A549 (cell line): ENCODE measurements at regions not wholly inside any gene's neighbourhood (a gene's known extent, or its start where the extent isn't known, plus 50 kb on each side); places are given as distances from the start of the nearest gene placed in this dataset.
A peak's percentile ranks its signal among the peaks of the same experiment; 100 is the strongest.

Source experiments
- ATAC-seq, 2 experiments: fragments of 200-7000 bp in 1 of 2; fragments of >200 bp in 1 of 2; cut with Nextera tagmentation in 1 of 2; cut with Tn5 transposase in 1 of 2; 3 replicates each; pipeline versions ENCODE4 v1.8.0 to v1.9.1; 2018 to 2020; ENCODE audit warnings: mild to moderate bottlenecking in 1 of 2, moderate library complexity in 1 of 2
- CTCF ChIA-PET: fragments of 300-600 bp; sonication (Branson Sonifier 250); formaldehyde crosslinking; extraction: SDS; loops from one replicate; lab custom pipeline; 2021; ENCODE audit warnings: antibody characterized with exemption, inconsistent platforms; lab: Yijun Ruan, JAX
- POLR2A ChIA-PET: fragments of 350-600 bp; formaldehyde crosslinking; extraction: SDS; loops from one replicate; lab custom pipeline; 2021; ENCODE audit warnings: antibody characterized with exemption, inconsistent platforms; lab: Yijun Ruan, JAX
- DNase-seq, 2 experiments: peaks; one replicate each; pipeline versions ENCODE4 v3.0.0 to v3.0.0-alpha.2; 2011 to 2016; ENCODE audit warnings: low read depth in 1 of 2, low spot score in 1 of 2
- FAIRE-seq: peaks from 2 replicates; lab custom pipeline; 2011; peaks lifted over from hg19 to GRCh38; lab: Jason Lieb, UNC
- H3K27ac ChIP-seq, 2 experiments: fragments of >200 bp; sonication (Bioruptor Twin); formaldehyde crosslinking; 3 replicates each; pipeline ENCODE4 v1.5.1; 2016 to 2017
- H3K4me1 ChIP-seq: fragments of >200 bp; sonication (Bioruptor Twin); formaldehyde crosslinking; 3 replicates; pipeline ENCODE4 v1.6.1; 2016
- H3K4me2 ChIP-seq: fragments of >200 bp; sonication (Bioruptor Twin); formaldehyde crosslinking; 3 replicates; pipeline ENCODE4 v1.6.1; 2016
- H3K4me3 ChIP-seq: fragments of >200 bp; sonication (Bioruptor Twin); formaldehyde crosslinking; 3 replicates; pipeline ENCODE4 v1.5.1; 2016
- H3K9me3 ChIP-seq: fragments of >200 bp; sonication (Bioruptor Twin); formaldehyde crosslinking; 3 replicates; pipeline ENCODE4 v1.6.1; 2016
- CEBPB ChIP-seq, 2 experiments: fragments of >200 bp in 1 of 2; sonication (Bioruptor Twin) in 1 of 2; formaldehyde crosslinking in 1 of 2; IDR thresholded peaks; 2 replicates each; pipeline ENCODE4 v1.6.1; 2012 to 2016
- CTCF ChIP-seq: fragments of >200 bp; sonication (Bioruptor Twin); formaldehyde crosslinking; IDR thresholded peaks from 3 replicates; pipeline ENCODE4 v1.5.1; 2016
- EHF ChIP-seq: fragments of 250-450 bp; sonication (Bioruptor Pico); IDR thresholded peaks from 2 replicates; pipeline ENCODE4 v1.5.0; 2020; ENCODE audit warnings: mild to moderate bottlenecking
- EHMT2 ChIP-seq: fragments of 200-600 bp; sonication (generic); IDR thresholded peaks from 2 replicates; pipeline ENCODE4 v1.6.1; 2016; ENCODE audit warnings: antibody characterized with exemption, low read depth, mild to moderate bottlenecking, moderate library complexity
- ESRRA ChIP-seq: fragments of 150-350 bp; IDR thresholded peaks from 2 replicates; pipeline ENCODE4 v1.6.1; 2014; ENCODE audit warnings: mild to moderate bottlenecking, low read length, borderline replicate concordance
- FOSB ChIP-seq: fragments of 250-450 bp; sonication (Bioruptor Pico); IDR thresholded peaks from 2 replicates; pipeline ENCODE4 v1.5.0; 2020; ENCODE audit warnings: mild to moderate bottlenecking, moderate library complexity
- FOSL2 ChIP-seq, 2 experiments: fragments of 450-650 bp in 1 of 2; fragments of >200 bp in 1 of 2; sonication (Bioruptor Twin) in 1 of 2; formaldehyde crosslinking; IDR thresholded peaks; 2 replicates each; pipeline versions ENCODE4 v1.5.0 to v1.6.1; 2016 to 2020; ENCODE audit warnings: mild to moderate bottlenecking in 1 of 2, moderate library complexity in 1 of 2
- FOXS1 ChIP-seq: fragments of 250-450 bp; sonication (Bioruptor Pico); IDR thresholded peaks from 2 replicates; pipeline ENCODE4 v1.5.0; 2020; ENCODE audit warnings: mild to moderate bottlenecking, moderate library complexity
- HDAC2 ChIP-seq: fragments of 200-600 bp; sonication (generic); IDR thresholded peaks from 2 replicates; pipeline ENCODE4 v1.6.1; 2016
- HOXA7 ChIP-seq: fragments of 250-450 bp; sonication (Bioruptor Pico); IDR thresholded peaks from 2 replicates; pipeline ENCODE4 v1.5.0; 2020; ENCODE audit warnings: mild to moderate bottlenecking, moderate library complexity
- HOXB13 ChIP-seq: fragments of 250-450 bp; sonication (Bioruptor Pico); IDR thresholded peaks from 2 replicates; pipeline ENCODE4 v1.5.0; 2020; ENCODE audit warnings: low read depth, mild to moderate bottlenecking, moderate library complexity
- JUN ChIP-seq, 2 experiments: fragments of >200 bp; sonication (Bioruptor Twin); formaldehyde crosslinking; IDR thresholded peaks; 2 replicates in 1 of 2; 3 replicates in 1 of 2; pipeline ENCODE4 v1.6.1; 2016 to 2017
- MAFK ChIP-seq: fragments of 450-650 bp; IDR thresholded peaks from 2 replicates; pipeline ENCODE4 v1.6.1; 2014; ENCODE audit not compliant: partially characterized antibody
- MYC ChIP-seq: IDR thresholded peaks from 2 replicates; pipeline ENCODE4 v1.6.1; 2012; ENCODE audit warnings: mild to moderate bottlenecking, inconsistent platforms, low read length, improper control_type of control experiment, borderline replicate concordance
- NR3C1 ChIP-seq: fragments of >200 bp; sonication (Bioruptor Twin); formaldehyde crosslinking; IDR thresholded peaks from 3 replicates; pipeline ENCODE4 v1.6.1; 2017
- RAD21 ChIP-seq, 2 experiments: fragments of >200 bp in 1 of 2; sonication (Bioruptor Twin) in 1 of 2; formaldehyde crosslinking in 1 of 2; IDR thresholded peaks in 1 of 2; conservative IDR thresholded peaks in 1 of 2; 2 replicates in 1 of 2; 3 replicates in 1 of 2; pipeline ENCODE4 v1.6.1; 2012 to 2018; ENCODE audit warnings: inconsistent platforms in 1 of 2
- REST ChIP-seq: fragments of 200-600 bp; sonication (generic); IDR thresholded peaks from 2 replicates; pipeline ENCODE4 v1.6.1; 2016; ENCODE audit warnings: antibody characterized with exemption, mild to moderate bottlenecking, moderate library complexity
- RNF2 ChIP-seq: fragments of 200-600 bp; sonication (generic); IDR thresholded peaks from 2 replicates; pipeline ENCODE4 v1.6.1; 2016; ENCODE audit warnings: low read depth, mild to moderate bottlenecking, antibody characterized with exemption, moderate library complexity, borderline replicate concordance
- SMC3 ChIP-seq: fragments of >200 bp; sonication (Bioruptor Twin); formaldehyde crosslinking; IDR thresholded peaks from 3 replicates; pipeline ENCODE4 v1.6.1; 2018; ENCODE audit warnings: inconsistent platforms
- ZSCAN20 ChIP-seq: fragments of 250-450 bp; sonication (Bioruptor Pico); IDR thresholded peaks from 2 replicates; pipeline ENCODE4 v1.8.0; 2022; ENCODE audit warnings: mild to moderate bottlenecking, moderate library complexity
- WGBS: methylation state at CpG from one replicate; pipeline ENCODE4 v1.1.6; 2017; ENCODE audit errors: missing lambda C conversion rate; 5-methylcytosine and 5-hydroxymethylcytosine counted together

GRCh38 chr18:6478121-6478520 lies 63.4 kb upstream of the L3MBTL4 start:
- ATAC-seq (no peak), DNase-seq (no peak), FAIRE-seq (no peak)
- TF ChIP-seq REST, result no peak
- Histone ChIP-seq H3K4me3 (no peak overlapping the region), H3K4me2 (no peak overlapping the region), H3K27ac (no peak overlapping the region), H3K4me1 (no peaks in the 10 kb centered on the region), H3K9me3 (no peaks in the 10 kb centered on the region)
- 2% methylated on average over 6 of the region's 6 CpGs for WGBS
- CTCF ChIA-PET, result no interaction called here
- POLR2A ChIA-PET, result no interaction called here

GRCh38 chr18:6479699-6480098 lies 65.0 kb upstream of the L3MBTL4 start:
- H3K27ac ChIP-seq, result no peak overlapping the region
- H3K4me3 ChIP-seq, result no peak overlapping the region
- no peaks in the 10 kb centered on the region for H3K4me1 ChIP-seq
- no peak for ATAC-seq
- peak; percentile 86 for TF ChIP-seq MAFK
- TF ChIP-seq NR3C1, result no peak
- TF ChIP-seq HOXB13, result no peak
- TF ChIP-seq CEBPB (IDR thresholded peaks at IDR 0.05), result no peak
- TF ChIP-seq, all 56 proteins: peak for 1
- 28% methylated on average over 4 of the region's 4 CpGs for WGBS
- CTCF ChIA-PET, result interaction anchor here (0.6 kb wide), 1 partner anchor 605 kb away, joined by 3 read pairs; no protein-coding TSS in a partner anchor
- Histone ChIP-seq H3K4me2 (no peak overlapping the region), H3K9me3 (no peaks in the 10 kb centered on the region)
- FAIRE-seq (no peak), DNase-seq (no peak)
- POLR2A ChIA-PET, result no interaction called here

- peak; percentile 27; the same call in 1 of the 3 replicates for TF ChIP-seq SMC3
- no peak for TF ChIP-seq ESRRA
- 0 out of 3 replicates have a peak, but pooled peaks have one; percentile 13 for TF ChIP-seq CTCF
- peak; percentile 43 to 47 for TF ChIP-seq RAD21 (conservative IDR thresholded peaks at IDR 0.05 in 1 of 2, IDR thresholded peaks at IDR 0.05 in 1 of 2)
- no peak overlapping the region for H3K4me3 ChIP-seq
- ChIA-PET CTCF (interaction anchor here (2.1 kb wide), 1 partner anchor 602 kb away, joined by 4 read pairs; no protein-coding TSS in a partner anchor), POLR2A (no interaction called here)
- WGBS, result 16% methylated on average over 7 of the region's 15 CpGs
- no peaks in the 10 kb centered on the region for H3K4me1 ChIP-seq
- no peak overlapping the region for H3K4me2 ChIP-seq
- peak; percentile 5 to 19 for DNase-seq
- H3K27ac ChIP-seq, result no peak overlapping the region
- ATAC-seq, result peak; percentile 70 to 85
- H3K9me3 ChIP-seq, result no peaks in the 10 kb centered on the region
- FAIRE-seq, result no peak
Measured at GRCh38 chr18:6482198-6482977, 67.7 kb upstream of the L3MBTL4 start.

- 10% methylated on average over 2 of the region's 2 CpGs for WGBS
- CTCF ChIA-PET, result interaction anchor here (2.1 kb wide), 1 partner anchor 605 kb away, joined by 4 read pairs; no protein-coding TSS in a partner anchor
- DNase-seq, result no peak
- Histone ChIP-seq H3K27ac (no peak overlapping the region), H3K4me2 (no peak overlapping the region), H3K4me1 (no peaks in the 10 kb centered on the region), H3K9me3 (no peaks in the 10 kb centered on the region), H3K4me3 (no peak overlapping the region)
- ATAC-seq, result no peak
- TF ChIP-seq FOSB (no peak), HDAC2 (no peak), FOSL2 (IDR thresholded peaks at IDR 0.05) (no peak), FOSL2 (CRISPR knock-in tag; IDR thresholded peaks at IDR 0.05) (no peak), HOXA7 (CRISPR knock-in tag) (no peak), ZSCAN20 (no peak), EHF (CRISPR knock-in tag) (no peak), FOXS1 (CRISPR knock-in tag) (no peak), EHMT2 (no peak), MYC (no peak), REST (no peak), RNF2 (no peak), JUN (IDR thresholded peaks at IDR 0.05) (no peak)
- no peak for FAIRE-seq
- POLR2A ChIA-PET, result no interaction called here
Measured at GRCh38 chr18:6484659-6485058, 69.9 kb upstream of the L3MBTL4 start.
